Activated CD4-positive, CD25-positive, alpha-beta regulatory T cell treated with anti-CD3 and anti-CD28 coated beads, Interleukin-2, amount 50 U/mL, for 72 hours (primary cell): ENCODE measurements at regions not wholly inside any gene's neighbourhood (a gene's known extent, or its start where the extent isn't known, plus 50 kb on each side); places are given as distances from the start of the nearest gene placed in this dataset.

Experiments
- DNase-seq: peaks from one replicate; pipeline ENCODE4 v3.0.0; 2021

GRCh38 chr13:104314926-104315535, 1248.8 kb upstream of the SLC10A2 start:
- DNase-seq, result no peak

- no peak for DNase-seq
These were observed 1248.1 kb upstream of the SLC10A2 start for GRCh38 chr13:104314321-104314720.

GRCh38 chr13:104310861-104311260, 1244.6 kb upstream of the SLC10A2 start:
- no peak for DNase-seq

- no peak for DNase-seq
These were observed 1243.2 kb upstream of the SLC10A2 start for GRCh38 chr13:104309431-104309830.

- no peak for DNase-seq
These were observed 1235.2 kb upstream of the SLC10A2 start for GRCh38 chr13:104301171-104301975.

- no peak for DNase-seq
These were observed 1230.9 kb upstream of the SLC10A2 start for GRCh38 chr13:104297075-104297474.

GRCh38 chr13:104296286-104296685, 1230.1 kb upstream of the SLC10A2 start:
- DNase-seq, result no peak

- no peak for DNase-seq
These were observed 1229.3 kb upstream of the SLC10A2 start for GRCh38 chr13:104295537-104295936.

- no peak for DNase-seq
These were observed 1223.2 kb upstream of the SLC10A2 start for GRCh38 chr13:104289400-104289799.

GRCh38 chr13:104288496-104288895, 1222.3 kb upstream of the SLC10A2 start:
- DNase-seq, result no peak

GRCh38 chr13:104286566-104287290, 1220.5 kb upstream of the SLC10A2 start:
- DNase-seq, result no peak

- DNase-seq, result no peak
These were observed 1215.7 kb upstream of the SLC10A2 start for GRCh38 chr13:104281910-104282309.

- no peak for DNase-seq
These were observed 1204.5 kb upstream of the SLC10A2 start for GRCh38 chr13:104270731-104271130.

- DNase-seq, result no peak
These were observed 1201.1 kb upstream of the SLC10A2 start for GRCh38 chr13:104267206-104267811.

- DNase-seq, result no peak
These were observed 1190.5 kb upstream of the SLC10A2 start for GRCh38 chr13:104256701-104257100.

GRCh38 chr13:104253063-104253680, 1187.0 kb upstream of the SLC10A2 start:
- no peak for DNase-seq

- DNase-seq, result no peak
These were observed 1185.7 kb upstream of the SLC10A2 start for GRCh38 chr13:104251931-104252330.

GRCh38 chr13:104246955-104247354, 1180.7 kb upstream of the SLC10A2 start:
- no peak for DNase-seq

GRCh38 chr13:104206450-104207044, 1140.3 kb upstream of the SLC10A2 start:
- DNase-seq, result no peak

GRCh38 chr13:104204177-104204576, 1138.0 kb upstream of the SLC10A2 start:
- DNase-seq, result no peak

GRCh38 chr13:104198801-104199200, 1132.6 kb upstream of the SLC10A2 start:
- DNase-seq, result no peak

- no peak for DNase-seq
These were observed 1130.4 kb upstream of the SLC10A2 start for GRCh38 chr13:104196611-104197010.
